C4-2B (cell line): ENCODE measurements at regions not wholly inside any gene's neighbourhood (a gene's known extent, or its start where the extent isn't known, plus 50 kb on each side); places are given as distances from the start of the nearest gene placed in this dataset.

Experiments
- ZFX ChIP-seq: fragments of 450-650 bp; IDR thresholded peaks from 2 replicates; pipeline ENCODE4 v1.6.1; 2017
- TF ChIP-seq, protein P1 (sequence below): fragments of 450-650 bp; conservative IDR thresholded peaks from 2 replicates; pipeline ENCODE4 v1.5.1; 2017; ENCODE audit warnings: mild to moderate bottlenecking

DNA sequence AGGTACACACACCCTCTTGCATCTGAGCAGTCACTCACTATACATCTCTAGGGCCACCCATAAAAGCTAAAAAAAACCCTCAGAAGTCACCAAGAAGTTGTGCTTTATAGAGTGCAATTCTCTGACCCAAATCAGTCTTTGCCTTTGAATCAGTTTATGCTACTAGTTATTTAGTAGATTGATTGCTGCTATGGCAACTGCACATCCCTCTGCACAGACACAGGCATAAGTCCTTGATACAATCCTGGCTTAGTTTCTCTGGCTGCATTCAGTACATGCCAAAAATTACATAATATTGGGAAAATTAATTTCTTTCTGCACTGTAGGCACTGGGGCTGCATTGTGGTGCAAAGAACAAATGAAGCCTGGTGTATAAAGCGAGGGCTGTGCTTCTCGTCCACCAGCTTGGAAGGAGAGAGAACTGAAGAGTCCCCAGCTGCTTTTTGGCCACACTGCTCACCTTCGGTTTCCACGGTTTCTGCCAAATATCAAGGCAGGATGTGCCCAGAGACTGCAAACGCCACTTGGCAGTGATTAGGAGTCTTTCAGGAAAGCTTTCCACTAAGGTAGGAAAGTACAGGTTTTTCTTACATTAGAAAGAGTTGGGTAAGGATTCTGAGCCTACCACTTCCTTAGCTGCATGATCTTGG lies 258.4 kb downstream of the ELAVL2 start:
- TF ChIP-seq, protein P1, sequence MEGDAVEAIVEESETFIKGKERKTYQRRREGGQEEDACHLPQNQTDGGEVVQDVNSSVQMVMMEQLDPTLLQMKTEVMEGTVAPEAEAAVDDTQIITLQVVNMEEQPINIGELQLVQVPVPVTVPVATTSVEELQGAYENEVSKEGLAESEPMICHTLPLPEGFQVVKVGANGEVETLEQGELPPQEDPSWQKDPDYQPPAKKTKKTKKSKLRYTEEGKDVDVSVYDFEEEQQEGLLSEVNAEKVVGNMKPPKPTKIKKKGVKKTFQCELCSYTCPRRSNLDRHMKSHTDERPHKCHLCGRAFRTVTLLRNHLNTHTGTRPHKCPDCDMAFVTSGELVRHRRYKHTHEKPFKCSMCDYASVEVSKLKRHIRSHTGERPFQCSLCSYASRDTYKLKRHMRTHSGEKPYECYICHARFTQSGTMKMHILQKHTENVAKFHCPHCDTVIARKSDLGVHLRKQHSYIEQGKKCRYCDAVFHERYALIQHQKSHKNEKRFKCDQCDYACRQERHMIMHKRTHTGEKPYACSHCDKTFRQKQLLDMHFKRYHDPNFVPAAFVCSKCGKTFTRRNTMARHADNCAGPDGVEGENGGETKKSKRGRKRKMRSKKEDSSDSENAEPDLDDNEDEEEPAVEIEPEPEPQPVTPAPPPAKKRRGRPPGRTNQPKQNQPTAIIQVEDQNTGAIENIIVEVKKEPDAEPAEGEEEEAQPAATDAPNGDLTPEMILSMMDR: no peak
- TF ChIP-seq ZFX: no peak
